ENCODE measurements at regions not wholly inside any gene's neighbourhood (a gene's known extent, or its start where the extent isn't known, plus 50 kb on each side); places are given as distances from the start of the nearest gene placed in this dataset.
"Not testable (repeated sequence)": the region's sequence is repeated elsewhere in the genome, so short reads cannot be mapped to it uniquely, and the experiment has no call there.

- ATAC-seq (no peak), DNase-seq (no peak)
- Mint-ChIP-seq H3K36me3 (no peaks in the 10 kb centered on the region), H3K4me1 (no peaks in the 10 kb centered on the region), H3K4me3 (no peak overlapping the region), H3K9me3 (peaks cover 0 to 12% (median 4%) of the 10 kb centered on the region in 9 donors), H3K27me3 (no peaks in the 10 kb centered on the region), H3K27ac (no peak overlapping the region)
- POLR2A ChIA-PET, result no interaction called here
These were observed 212.9 kb downstream of the TEX13C start for GRCh38 chrX:125532411-125533089.

- Mint-ChIP-seq H3K27me3 (peaks cover 0 to 1% (median 0%) of the 10 kb centered on the region in 5 donors), H3K9me3 (peaks cover 0 to 11% (median 4%) of the 10 kb centered on the region in 9 donors), H3K4me1 (no peaks in the 10 kb centered on the region), H3K27ac (no peak overlapping the region), H3K36me3 (no peaks in the 10 kb centered on the region), H3K4me3 (no peak overlapping the region)
- POLR2A ChIA-PET, result no interaction called here
- DNase-seq, result no peak
- no peak for ATAC-seq
These were observed 213.7 kb downstream of the TEX13C start for GRCh38 chrX:125533352-125533751.

- H3K4me1 Mint-ChIP-seq, result no peaks in the 10 kb centered on the region
- no peak overlapping the region for H3K4me3 Mint-ChIP-seq
- peaks cover 0 to 4% (median 0%) of the 10 kb centered on the region in 5 donors for H3K27me3 Mint-ChIP-seq
- DNase-seq, result no peak
- peak overlapping the region in 1 of 10 donors; percentile 50 for H3K27ac Mint-ChIP-seq
- POLR2A ChIA-PET, result no interaction called here
- H3K36me3 Mint-ChIP-seq, result no peaks in the 10 kb centered on the region
- peaks cover 0 to 12% (median 0%) of the 10 kb centered on the region in 9 donors for H3K9me3 Mint-ChIP-seq
- ATAC-seq, result no peak
These were observed 224.5 kb downstream of the TEX13C start for GRCh38 chrX:125544031-125544660.

GRCh38 chrX:125544856-125545255 lies 225.2 kb downstream of the TEX13C start:
- DNase-seq (no peak), ATAC-seq (no peak)
- peaks cover 0 to 10% (median 0%) of the 10 kb centered on the region in 9 donors for H3K9me3 Mint-ChIP-seq
- peaks cover 0 to 4% (median 0%) of the 10 kb centered on the region in 5 donors for H3K27me3 Mint-ChIP-seq
- no peaks in the 10 kb centered on the region for H3K4me1 Mint-ChIP-seq
- H3K4me3 Mint-ChIP-seq, result no peak overlapping the region
- H3K36me3 Mint-ChIP-seq, result no peaks in the 10 kb centered on the region
- H3K27ac Mint-ChIP-seq, result no peak overlapping the region
- POLR2A ChIA-PET, result no interaction called here

- no peak for DNase-seq
- Mint-ChIP-seq H3K4me1 (no peaks in the 10 kb centered on the region), H3K36me3 (peaks cover 0 to 3% (median 0%) of the 10 kb centered on the region in 3 donors), H3K27me3 (no peaks in the 10 kb centered on the region), H3K4me3 (no peak overlapping the region), H3K27ac (no peak overlapping the region), H3K9me3 (peaks cover 0 to 2% (median 0%) of the 10 kb centered on the region in 9 donors)
- ATAC-seq, result no peak
- POLR2A ChIA-PET, result no interaction called here
These were observed 257.8 kb downstream of the TEX13C start for GRCh38 chrX:125577479-125577878.

GRCh38 chrX:125604448-125604847 lies 284.8 kb downstream of the TEX13C start:
- ATAC-seq (no peak), DNase-seq (no peak)
- Mint-ChIP-seq H3K4me3 (no peak overlapping the region), H3K27ac (no peak overlapping the region), H3K27me3 (no peaks in the 10 kb centered on the region), H3K4me1 (no peaks in the 10 kb centered on the region), H3K9me3 (no peaks in the 10 kb centered on the region), H3K36me3 (no peaks in the 10 kb centered on the region)
- POLR2A ChIA-PET, result no interaction called here

- POLR2A ChIA-PET, result no interaction called here
- Mint-ChIP-seq H3K9me3 (no peaks in the 10 kb centered on the region), H3K4me1 (no peaks in the 10 kb centered on the region), H3K27ac (no peak overlapping the region), H3K27me3 (no peaks in the 10 kb centered on the region), H3K36me3 (no peaks in the 10 kb centered on the region), H3K4me3 (no peak overlapping the region)
- DNase-seq (no peak), ATAC-seq (no peak)
These were observed 285.5 kb downstream of the TEX13C start for GRCh38 chrX:125605145-125605544.

- peak overlapping the region in 1 of 10 donors; percentile 22 for H3K27ac Mint-ChIP-seq
- H3K9me3 Mint-ChIP-seq, result peaks cover 0 to 10% (median 4%) of the 10 kb centered on the region in 9 donors
- H3K27me3 Mint-ChIP-seq, ATAC-seq, H3K36me3 Mint-ChIP-seq, POLR2A ChIA-PET, H3K4me3 Mint-ChIP-seq, DNase-seq, H3K4me1 Mint-ChIP-seq: not testable (repeated sequence)
These were observed 295.1 kb downstream of the TEX13C start for GRCh38 chrX:125614591-125615343.

GRCh38 chrX:125620715-125621587 lies 301.3 kb downstream of the TEX13C start:
- POLR2A ChIA-PET, result no interaction called here
- Mint-ChIP-seq H3K9me3 (peaks cover 0 to 1% (median 0%) of the 10 kb centered on the region in 9 donors), H3K27ac (no peak overlapping the region), H3K4me1 (no peaks in the 10 kb centered on the region), H3K36me3 (no peaks in the 10 kb centered on the region), H3K4me3 (no peak overlapping the region), H3K27me3 (peaks cover 0 to 15% (median 2%) of the 10 kb centered on the region in 5 donors)
- DNase-seq (no peak), ATAC-seq (no peak)

- no peak for ATAC-seq
- peaks cover 0 to 1% (median 0%) of the 10 kb centered on the region in 9 donors for H3K9me3 Mint-ChIP-seq
- POLR2A ChIA-PET, result no interaction called here
- peak in 1 of 10 donors; percentile 54 for DNase-seq
- no peak overlapping the region for H3K27ac Mint-ChIP-seq
- H3K27me3 Mint-ChIP-seq, result peaks cover 0 to 15% (median 2%) of the 10 kb centered on the region in 5 donors
- no peak overlapping the region for H3K4me3 Mint-ChIP-seq
- no peaks in the 10 kb centered on the region for H3K36me3 Mint-ChIP-seq
- H3K4me1 Mint-ChIP-seq, result no peaks in the 10 kb centered on the region
These were observed 301.9 kb downstream of the TEX13C start for GRCh38 chrX:125621588-125621927.

GRCh38 chrX:125622899-125623298 lies 303.2 kb downstream of the TEX13C start:
- Mint-ChIP-seq H3K9me3 (peaks cover 0 to 1% (median 0%) of the 10 kb centered on the region in 9 donors), H3K36me3 (no peaks in the 10 kb centered on the region), H3K27me3 (peaks cover 0 to 15% (median 2%) of the 10 kb centered on the region in 5 donors), H3K4me3 (no peak overlapping the region), H3K27ac (no peak overlapping the region), H3K4me1 (no peaks in the 10 kb centered on the region)
- ATAC-seq (no peak), DNase-seq (no peak)
- POLR2A ChIA-PET, result no interaction called here

GRCh38 chrX:125627676-125628075 lies 308.0 kb downstream of the TEX13C start:
- Mint-ChIP-seq H3K36me3 (no peaks in the 10 kb centered on the region), H3K27me3 (peaks cover 0 to 2% (median 0%) of the 10 kb centered on the region in 5 donors), H3K4me1 (no peaks in the 10 kb centered on the region), H3K4me3 (no peak overlapping the region), H3K27ac (no peak overlapping the region), H3K9me3 (no peaks in the 10 kb centered on the region)
- POLR2A ChIA-PET, result no interaction called here
- no peak for ATAC-seq
- DNase-seq, result no peak

Measured in naive thymus-derived CD8-positive, alpha-beta T cell (primary cell).